GM12872 (cell line): ENCODE measurements at regions not wholly inside any gene's neighbourhood (a gene's known extent, or its start where the extent isn't known, plus 50 kb on each side); places are given as distances from the start of the nearest gene placed in this dataset.

Source experiments
- CTCF ChIP-seq: IDR thresholded peaks from 3 replicates; pipeline ENCODE4 v1.5.1; 2011; ENCODE audit warnings: low read depth, mild to moderate bottlenecking, low read length, moderate library complexity; ENCODE audit not compliant: insufficient read depth

GRCh38 chr4:24468071-24468470 is 116.3 kb downstream of the DHX15 start:
- no peak for TF ChIP-seq CTCF

GRCh38 chr4:24464566-24464965 is 119.8 kb downstream of the DHX15 start:
- no peak for TF ChIP-seq CTCF

GRCh38 chr4:24456431-24456830 is 127.9 kb downstream of the DHX15 start:
- TF ChIP-seq CTCF: no peak

- no peak for TF ChIP-seq CTCF
Observed at GRCh38 chr4:24453951-24454350, 130.4 kb downstream of the DHX15 start.

- no peak for TF ChIP-seq CTCF
Observed at GRCh38 chr4:24451870-24452269, 132.5 kb downstream of the DHX15 start.

- TF ChIP-seq CTCF: no peak
Observed at GRCh38 chr4:24443200-24443599, 141.2 kb downstream of the DHX15 start.

GRCh38 chr4:24440765-24441164 is 143.6 kb downstream of the DHX15 start:
- no peak for TF ChIP-seq CTCF

GRCh38 chr4:24434241-24434640 is 150.1 kb downstream of the DHX15 start:
- no peak for TF ChIP-seq CTCF
